ENCODE measurements at regions not wholly inside any gene's neighbourhood (a gene's known extent, or its start where the extent isn't known, plus 50 kb on each side); places are given as distances from the start of the nearest gene placed in this dataset.
"Not testable (repeated sequence)": the region's sequence is repeated elsewhere in the genome, so short reads cannot be mapped to it uniquely, and the experiment has no call there.

GRCh38 chr5:9834871-9835770, 205.0 kb upstream of the TAS2R1 start:
- no peak for DNase-seq (ENCODE audit: low read depth, low spot score)

GRCh38 chr5:9833871-9834270, 203.7 kb upstream of the TAS2R1 start:
- no peak overlapping the region for H3K4me3 ChIP-seq (ENCODE audit: low read length)
- DNase-seq (ENCODE audit: low read depth, low spot score), result no peak

More at GRCh38 chr5:9834871-9835770, 205.0 kb upstream of the TAS2R1 start:
- H3K4me3 ChIP-seq (ENCODE audit: low read length), result no peak overlapping the region

GRCh38 chr5:9832921-9833320, 202.8 kb upstream of the TAS2R1 start:
- no peak for DNase-seq (ENCODE audit: low read depth, low spot score)

GRCh38 chr5:9831823-9832222, 201.7 kb upstream of the TAS2R1 start:
- DNase-seq (ENCODE audit: low read depth, low spot score), result no peak
- no peak overlapping the region for H3K4me3 ChIP-seq (ENCODE audit: low read length)

More at GRCh38 chr5:9832921-9833320, 202.8 kb upstream of the TAS2R1 start:
- H3K4me3 ChIP-seq (ENCODE audit: low read length), result no peak overlapping the region

GRCh38 chr5:9830184-9830583, 200.0 kb upstream of the TAS2R1 start:
- no peak overlapping the region for H3K4me3 ChIP-seq (ENCODE audit: low read length)
- DNase-seq (ENCODE audit: low read depth, low spot score), result no peak

- no peak for DNase-seq (ENCODE audit: low read depth, low spot score)
- no peak overlapping the region for H3K4me3 ChIP-seq (ENCODE audit: low read length)
These were observed 199.5 kb upstream of the TAS2R1 start for GRCh38 chr5:9829621-9830020.

- no peak overlapping the region for H3K4me3 ChIP-seq (ENCODE audit: low read length)
- DNase-seq (ENCODE audit: low read depth, low spot score), result no peak
These were observed 190.7 kb upstream of the TAS2R1 start for GRCh38 chr5:9820691-9821449.

- H3K4me3 ChIP-seq (ENCODE audit: low read length), result no peak overlapping the region
- no peak for DNase-seq (ENCODE audit: low read depth, low spot score)
These were observed 188.2 kb upstream of the TAS2R1 start for GRCh38 chr5:9818340-9818845.

- no peak for DNase-seq (ENCODE audit: low read depth, low spot score)
These were observed 187.7 kb upstream of the TAS2R1 start for GRCh38 chr5:9817819-9818218.

GRCh38 chr5:9815051-9815450, 184.9 kb upstream of the TAS2R1 start:
- DNase-seq (ENCODE audit: low read depth, low spot score), result no peak

More at GRCh38 chr5:9817819-9818218, 187.7 kb upstream of the TAS2R1 start:
- H3K4me3 ChIP-seq (ENCODE audit: low read length), result no peak overlapping the region

GRCh38 chr5:9813305-9813704, 183.2 kb upstream of the TAS2R1 start:
- no peak for DNase-seq (ENCODE audit: low read depth, low spot score)
- H3K4me3 ChIP-seq (ENCODE audit: low read length), result no peak overlapping the region

More at GRCh38 chr5:9815051-9815450, 184.9 kb upstream of the TAS2R1 start:
- H3K4me3 ChIP-seq (ENCODE audit: low read length), result no peak overlapping the region

- H3K4me3 ChIP-seq (ENCODE audit: low read length); DNase-seq (ENCODE audit: low read depth, low spot score): not testable (repeated sequence)
These were observed 177.2 kb upstream of the TAS2R1 start for GRCh38 chr5:9807366-9807765.

- no peak for DNase-seq (ENCODE audit: low read depth, low spot score)
These were observed 171.8 kb upstream of the TAS2R1 start for GRCh38 chr5:9801908-9802307.

GRCh38 chr5:9799606-9800005, 169.5 kb upstream of the TAS2R1 start:
- no peak overlapping the region for H3K4me3 ChIP-seq (ENCODE audit: low read length)
- DNase-seq (ENCODE audit: low read depth, low spot score), result no peak

More at GRCh38 chr5:9801908-9802307, 171.8 kb upstream of the TAS2R1 start:
- no peak overlapping the region for H3K4me3 ChIP-seq (ENCODE audit: low read length)

GRCh38 chr5:9790276-9790675, 160.1 kb upstream of the TAS2R1 start:
- H3K4me3 ChIP-seq (ENCODE audit: low read length), result no peak overlapping the region
- DNase-seq (ENCODE audit: low read depth, low spot score), result no peak

GRCh38 chr5:9789777-9790176, 159.6 kb upstream of the TAS2R1 start:
- no peak for DNase-seq (ENCODE audit: low read depth, low spot score)
- no peak overlapping the region for H3K4me3 ChIP-seq (ENCODE audit: low read length)

GRCh38 chr5:9787861-9788600, 157.9 kb upstream of the TAS2R1 start:
- no peak for DNase-seq (ENCODE audit: low read depth, low spot score)

GRCh38 chr5:9786380-9787360, 156.5 kb upstream of the TAS2R1 start:
- DNase-seq (ENCODE audit: low read depth, low spot score), result no peak
- H3K4me3 ChIP-seq (ENCODE audit: low read length), result no peak overlapping the region

More at GRCh38 chr5:9787861-9788600, 157.9 kb upstream of the TAS2R1 start:
- H3K4me3 ChIP-seq (ENCODE audit: low read length), result no peak overlapping the region

Measured in Jurkat, Clone E6-1 (cell line).